Stomach (tissue), 8 donors: ENCODE measurements at regions not wholly inside any gene's neighbourhood (a gene's known extent, or its start where the extent isn't known, plus 50 kb on each side); places are given as distances from the start of the nearest gene placed in this dataset.

Experiments used
- DNase-seq, 2 donors: peaks; one replicate each; pipeline versions ENCODE4 v3.0.0 to v3.0.0-alpha.2; 2013 to 2019
- H3K27ac ChIP-seq, 5 donors: fragments of 200-600 bp in 4 of 5; sonication (generic) in 4 of 5; one replicate each; pipeline ENCODE4 v1.5.1; 2013 to 2019; ENCODE audit warnings: mild to moderate bottlenecking in 1 of 5, moderate library complexity in 1 of 5
- H3K27me3 ChIP-seq, 3 donors: fragments of 200-600 bp; sonication (generic); one replicate each; pipeline ENCODE4 v1.5.1; 2017 to 2019; ENCODE audit warnings: mixed run types in 1 of 3
- H3K36me3 ChIP-seq, 4 donors: fragments of 200-600 bp; sonication (generic); 1 replicate in 3 of 4; 2 replicates in 1 of 4; pipeline ENCODE4 v1.5.1; 2016 to 2019
- H3K4me1 ChIP-seq, 4 donors: fragments of 200-600 bp; sonication (generic); one replicate each; pipeline ENCODE4 v1.5.1; 2016 to 2019
- H3K4me3 ChIP-seq, 4 donors: fragments of 200-600 bp; sonication (generic) in 3 of 4; one replicate each; pipeline ENCODE4 v1.5.1; 2016 to 2019; ENCODE audit warnings: mild to moderate bottlenecking in 1 of 4
- H3K9me3 ChIP-seq, 4 donors: fragments of 200-600 bp; sonication (generic); one replicate each; pipeline ENCODE4 v1.5.1; 2016 to 2019
- CTCF ChIP-seq, 7 experiments: fragments of 450-650 bp in 4 of 7; fragments of 200-600 bp in 3 of 7; sonication (generic) in 3 of 7; IDR thresholded peaks; one replicate each; pipeline ENCODE4 v1.5.1; 2016 to 2019; ENCODE audit warnings: antibody characterized with exemption in 7 of 7, control low read depth in 2 of 7, mild to moderate bottlenecking in 1 of 7
- EP300 ChIP-seq: sonication (generic); formaldehyde crosslinking; IDR thresholded peaks from one replicate; pipeline ENCODE4 v1.6.1; 2017; ENCODE audit warnings: antibody characterized with exemption
- POLR2A ChIP-seq, 4 donors: fragments of 450-650 bp; IDR thresholded peaks; one replicate each; pipeline ENCODE4 v1.6.1; 2016; ENCODE audit warnings: antibody characterized with exemption in 4 of 4, control low read depth in 2 of 4, mild to moderate bottlenecking in 1 of 4, moderate library complexity in 1 of 4
- POLR2AphosphoS5 ChIP-seq, 3 donors: sonication (generic); formaldehyde crosslinking; IDR thresholded peaks; one replicate each; pipeline ENCODE4 v1.6.1; 2016; ENCODE audit warnings: antibody characterized with exemption in 3 of 3
- WGBS, 5 donors: extraction: QIAGEN DNeasy Blood & Tissue Kit in 3 of 5; methylation state at CpG; one replicate each; pipeline versions ENCODE4 v1.1.5 to v1.1.7; 2013 to 2018; 5-methylcytosine and 5-hydroxymethylcytosine counted together
- intact Hi-C: fragments of 100-400 bp; cut with DNase I; formaldehyde crosslinking; loops from one replicate; pipeline ENCODE4 v1.15.1; 2023; ENCODE audit warnings: low total_unique reads
- donor health status: healthy with polysubstance abuse.
- donor health status: Bipolar disorder and iron deficiency.
- donor health status: healthy.

GRCh38 chr10:109740436-109740835 lies 182.9 kb downstream of the XPNPEP1 start:
- intact Hi-C loops: no loop called here
- TF ChIP-seq CTCF (IDR thresholded peaks at IDR 0.05) (no peak), POLR2AphosphoS5 (IDR thresholded peaks at IDR 0.05) (no peak), POLR2A (IDR thresholded peaks at IDR 0.05) (no peak), EP300 (no peak)
- DNase-seq: no peak
- no peak overlapping the region for H3K4me3 ChIP-seq
- H3K9me3 ChIP-seq: no peaks in the 10 kb centered on the region
- H3K4me1 ChIP-seq: no peaks in the 10 kb centered on the region
- H3K27me3 ChIP-seq: no peaks in the 10 kb centered on the region
- no peaks in the 10 kb centered on the region for H3K36me3 ChIP-seq
- H3K27ac ChIP-seq: no peak overlapping the region
- WGBS, 5 donors: 60 to 79% (median 75%) methylated on average over 3 of the region's 3 CpGs

- H3K4me1 ChIP-seq: no peaks in the 10 kb centered on the region
- no peaks in the 10 kb centered on the region for H3K27me3 ChIP-seq
- no peak overlapping the region for H3K4me3 ChIP-seq
- TF ChIP-seq POLR2AphosphoS5 (IDR thresholded peaks at IDR 0.05): no peak
- TF ChIP-seq CTCF (IDR thresholded peaks at IDR 0.05): no peak
- TF ChIP-seq EP300: no peak
- no peak for TF ChIP-seq POLR2A (IDR thresholded peaks at IDR 0.05)
- no peak for DNase-seq
- WGBS, 5 donors: 86 to 93% (median 92%) methylated on average over 5 of the region's 5 CpGs
- no peak overlapping the region for H3K27ac ChIP-seq
- H3K9me3 ChIP-seq: no peaks in the 10 kb centered on the region
- no peaks in the 10 kb centered on the region for H3K36me3 ChIP-seq
- intact Hi-C loops: no loop called here
Observed at GRCh38 chr10:109737626-109738025, 185.7 kb downstream of the XPNPEP1 start.

GRCh38 chr10:109737009-109737408 lies 186.3 kb downstream of the XPNPEP1 start:
- H3K27me3 ChIP-seq: no peaks in the 10 kb centered on the region
- intact Hi-C loops: no loop called here
- H3K4me3 ChIP-seq: no peak overlapping the region
- no peak for TF ChIP-seq EP300
- TF ChIP-seq POLR2AphosphoS5 (IDR thresholded peaks at IDR 0.05): no peak
- TF ChIP-seq CTCF (IDR thresholded peaks at IDR 0.05): no peak
- no peak for TF ChIP-seq POLR2A (IDR thresholded peaks at IDR 0.05)
- no peak overlapping the region for H3K27ac ChIP-seq
- DNase-seq: no peak
- no peaks in the 10 kb centered on the region for H3K9me3 ChIP-seq
- no peaks in the 10 kb centered on the region for H3K4me1 ChIP-seq
- 37 to 79% (median 60%) methylated on average over 4 of the region's 4 CpGs for WGBS, 5 donors
- H3K36me3 ChIP-seq: no peaks in the 10 kb centered on the region

GRCh38 chr10:109735776-109736175 lies 187.5 kb downstream of the XPNPEP1 start:
- Histone ChIP-seq H3K27ac (no peak overlapping the region), H3K36me3 (no peaks in the 10 kb centered on the region), H3K4me1 (no peaks in the 10 kb centered on the region), H3K4me3 (no peak overlapping the region), H3K9me3 (no peaks in the 10 kb centered on the region), H3K27me3 (no peaks in the 10 kb centered on the region)
- DNase-seq: no peak
- intact Hi-C loops: no loop called here
- WGBS, 5 donors: 34 to 62% (median 55%) methylated on average over 4 of the region's 4 CpGs
- TF ChIP-seq CTCF (IDR thresholded peaks at IDR 0.05) (no peak), EP300 (no peak), POLR2A (IDR thresholded peaks at IDR 0.05) (no peak), POLR2AphosphoS5 (IDR thresholded peaks at IDR 0.05) (no peak)
